Pancreas (tissue), 10 donors: ENCODE measurements at regions not wholly inside any gene's neighbourhood (a gene's known extent, or its start where the extent isn't known, plus 50 kb on each side); places are given as distances from the start of the nearest gene placed in this dataset.

ENCODE experiments used
- ATAC-seq, 4 donors: fragments of 200-7000 bp; cut with Tn5 transposase; one replicate each; pipeline versions ENCODE4 v1.8.0 to v1.9.1; 2020; ENCODE audit warnings: mild to moderate bottlenecking in 4 of 4, moderate library complexity in 4 of 4
- DNase-seq, 6 donors: peaks; one replicate each; pipeline ENCODE4 v3.0.0-alpha.2; 2020
- FAIRE-seq: peaks from 2 replicates; lab custom pipeline; 2012; peaks lifted over from hg19 to GRCh38; lab: Jason Lieb, UNC
- H3K27ac ChIP-seq, 4 donors: fragments of 200-600 bp; sonication (generic); 1 replicate in 3 of 4; 2 replicates in 1 of 4; pipeline versions ENCODE4 v1.5.0 to v1.8.0; 2020
- H3K27me3 ChIP-seq, 4 donors: fragments of 200-600 bp; one replicate each; pipeline ENCODE4 v1.8.0; 2021
- H3K36me3 ChIP-seq, 3 donors: fragments of 200-600 bp; sonication (generic) in 1 of 3; one replicate each; pipeline versions ENCODE4 v1.5.0 to v1.8.0; 2020 to 2021
- H3K4me1 ChIP-seq, 3 donors: fragments of 200-600 bp; one replicate each; pipeline ENCODE4 v1.8.0; 2021
- H3K4me3 ChIP-seq, 4 donors: fragments of 200-600 bp; sonication (generic) in 2 of 4; one replicate each; pipeline versions ENCODE4 v1.5.0 to v1.8.0; 2020 to 2021
- H3K9me3 ChIP-seq, 4 donors: fragments of 200-600 bp; one replicate each; pipeline ENCODE4 v1.8.0; 2021
- WGBS, 2 donors: extraction: QIAGEN DNeasy Blood & Tissue Kit; methylation state at CpG; one replicate each; pipeline ENCODE4 v1.1.7; 2013; 5-methylcytosine and 5-hydroxymethylcytosine counted together
- intact Hi-C, 3 donors: fragments of 100-400 bp; cut with DNase I; formaldehyde crosslinking; loops; one replicate each; pipeline versions ENCODE4 v1.11.1 to v1.14.2; 2022
- TF ChIP-seq, protein P1 (sequence below), 4 donors: fragments of 200-600 bp; sonication (generic) in 3 of 4; IDR thresholded peaks; one replicate each; pipeline versions ENCODE4 v1.5.0 to v1.8.0; 2021; ENCODE audit warnings: antibody characterized with exemption in 4 of 4
- donor health status: healthy with polysubstance abuse.
- donor health status: DM: no; HTN: no; CAD: no; lungs with moderate emphysema.
- donor health status: DM: no; HTN: no; CAD: no.
- donor health status: control.
- donor health status: control.
- donor health status: Bipolar disorder and iron deficiency.
- donor health status: DM: yes; HTN: yes; CAD: no.
- donor health status: DM: no; HTN: no; CAD: no.
- donor health status: DM: no; HTN: no; CAD: no.
- donor health status: DM: yes; HTN: yes; CAD: no.

DNA sequence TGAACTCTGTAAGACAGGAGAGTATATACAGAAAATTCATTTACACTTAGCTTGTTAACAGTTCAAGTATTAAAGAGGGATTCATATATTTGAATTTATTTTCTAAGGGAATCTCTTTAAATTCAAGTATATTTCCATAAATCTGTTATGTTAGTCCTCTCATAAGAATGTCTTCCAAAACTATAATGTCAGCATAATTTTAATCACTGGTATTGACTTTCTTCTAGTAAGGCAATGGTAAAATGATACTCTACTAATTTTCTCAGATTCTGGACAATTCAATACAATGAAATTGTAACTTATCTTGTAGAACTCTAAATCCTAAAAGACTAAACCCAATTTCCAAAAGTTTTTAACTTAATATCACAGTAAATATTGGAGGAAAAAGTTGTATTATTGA lies 66.3 kb upstream of the EPHA6 start:
- FAIRE-seq = no peak

DNA sequence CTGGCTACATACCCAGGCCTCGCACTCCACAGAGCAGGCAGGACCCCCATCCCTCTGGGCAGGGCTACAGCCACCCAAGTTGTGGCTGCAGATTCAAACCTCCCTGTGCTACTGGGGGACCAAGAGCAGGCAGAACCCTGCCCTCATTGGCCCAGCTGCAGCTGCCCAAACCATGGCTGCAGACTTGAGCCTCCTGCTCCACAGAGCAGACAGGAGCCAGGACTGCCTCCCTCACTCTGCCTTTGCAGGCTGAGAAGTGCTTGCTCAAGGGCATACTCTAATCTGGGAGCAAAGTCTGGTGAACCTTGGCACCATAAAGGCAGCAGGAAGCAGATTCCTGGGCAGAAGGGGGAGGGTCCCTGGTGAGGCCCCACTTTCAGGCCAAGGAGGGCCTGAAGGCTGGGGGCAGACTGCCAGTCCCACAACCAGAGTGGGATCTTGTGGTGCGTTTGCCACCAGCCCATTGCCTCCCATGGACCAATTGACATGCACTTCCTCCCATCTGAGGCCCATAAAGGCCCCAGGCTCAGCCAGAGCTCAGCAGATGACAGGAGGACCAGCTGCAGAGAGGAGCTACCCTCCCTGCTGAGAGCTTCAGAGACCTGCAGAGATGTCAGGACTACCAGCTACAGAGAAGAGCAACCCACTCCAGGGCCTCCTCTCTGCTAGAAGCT lies 64.2 kb upstream of the EPHA6 start:
- no peak for FAIRE-seq
- DNase-seq = peak in 1 of 6 donors; percentile 31
- H3K4me3 ChIP-seq = no peak overlapping the region
- TF ChIP-seq, protein P1, sequence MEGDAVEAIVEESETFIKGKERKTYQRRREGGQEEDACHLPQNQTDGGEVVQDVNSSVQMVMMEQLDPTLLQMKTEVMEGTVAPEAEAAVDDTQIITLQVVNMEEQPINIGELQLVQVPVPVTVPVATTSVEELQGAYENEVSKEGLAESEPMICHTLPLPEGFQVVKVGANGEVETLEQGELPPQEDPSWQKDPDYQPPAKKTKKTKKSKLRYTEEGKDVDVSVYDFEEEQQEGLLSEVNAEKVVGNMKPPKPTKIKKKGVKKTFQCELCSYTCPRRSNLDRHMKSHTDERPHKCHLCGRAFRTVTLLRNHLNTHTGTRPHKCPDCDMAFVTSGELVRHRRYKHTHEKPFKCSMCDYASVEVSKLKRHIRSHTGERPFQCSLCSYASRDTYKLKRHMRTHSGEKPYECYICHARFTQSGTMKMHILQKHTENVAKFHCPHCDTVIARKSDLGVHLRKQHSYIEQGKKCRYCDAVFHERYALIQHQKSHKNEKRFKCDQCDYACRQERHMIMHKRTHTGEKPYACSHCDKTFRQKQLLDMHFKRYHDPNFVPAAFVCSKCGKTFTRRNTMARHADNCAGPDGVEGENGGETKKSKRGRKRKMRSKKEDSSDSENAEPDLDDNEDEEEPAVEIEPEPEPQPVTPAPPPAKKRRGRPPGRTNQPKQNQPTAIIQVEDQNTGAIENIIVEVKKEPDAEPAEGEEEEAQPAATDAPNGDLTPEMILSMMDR (IDR thresholded peaks at IDR 0.05) = no peak
- no peaks in the 10 kb centered on the region for H3K27me3 ChIP-seq
- 66 to 69% methylated on average over 2 of the region's 2 CpGs for WGBS, 2 donors
- H3K36me3 ChIP-seq = no peaks in the 10 kb centered on the region
- ATAC-seq = no peak
- no peaks in the 10 kb centered on the region for H3K4me1 ChIP-seq
- intact Hi-C loops = no loop called here
- H3K27ac ChIP-seq = no peak overlapping the region
- no peaks in the 10 kb centered on the region for H3K9me3 ChIP-seq

More for the DNA sequence above, 66.3 kb upstream of the EPHA6 start:
- DNase-seq (no peak), ATAC-seq (no peak)
- no peaks in the 10 kb centered on the region for H3K9me3 ChIP-seq
- no peak overlapping the region for H3K27ac ChIP-seq
- no peak overlapping the region for H3K4me3 ChIP-seq
- H3K4me1 ChIP-seq = no peaks in the 10 kb centered on the region
- H3K27me3 ChIP-seq = no peaks in the 10 kb centered on the region
- intact Hi-C loops = no loop called here
- no peaks in the 10 kb centered on the region for H3K36me3 ChIP-seq
- TF ChIP-seq, protein P1 (IDR thresholded peaks at IDR 0.05) = no peak

DNA sequence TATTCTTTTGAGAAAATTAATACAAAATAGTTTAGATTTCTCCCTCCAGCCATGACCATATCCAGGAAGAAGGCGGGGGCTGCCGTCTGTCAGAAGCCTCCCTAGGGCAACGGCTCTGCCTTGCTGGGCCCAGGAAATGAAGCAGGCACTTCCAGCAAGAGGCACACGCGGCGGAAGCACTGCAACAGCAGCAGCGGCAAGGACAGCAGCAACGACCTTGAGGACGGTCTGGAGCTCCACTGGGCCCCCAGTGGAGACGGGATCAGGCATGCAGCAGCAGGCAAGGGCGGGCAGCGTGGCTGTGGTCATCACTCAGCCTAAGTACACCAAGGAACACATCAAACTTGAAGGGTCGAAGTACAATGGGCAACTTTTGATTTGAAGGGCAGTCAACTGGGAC lies 61.3 kb upstream of the EPHA6 start:
- Histone ChIP-seq H3K27ac (no peak overlapping the region), H3K4me1 (no peaks in the 10 kb centered on the region), H3K4me3 (no peak overlapping the region), H3K36me3 (no peaks in the 10 kb centered on the region), H3K27me3 (no peaks in the 10 kb centered on the region), H3K9me3 (no peaks in the 10 kb centered on the region)
- DNase-seq (peak in 2 of 6 donors; percentile 24 to 34), ATAC-seq (no peak), FAIRE-seq (no peak)
- 65 to 76% methylated on average over 13 of the region's 13 CpGs for WGBS, 2 donors
- intact Hi-C loops = no loop called here
- TF ChIP-seq, protein P1 (IDR thresholded peaks at IDR 0.05) = no peak

DNA sequence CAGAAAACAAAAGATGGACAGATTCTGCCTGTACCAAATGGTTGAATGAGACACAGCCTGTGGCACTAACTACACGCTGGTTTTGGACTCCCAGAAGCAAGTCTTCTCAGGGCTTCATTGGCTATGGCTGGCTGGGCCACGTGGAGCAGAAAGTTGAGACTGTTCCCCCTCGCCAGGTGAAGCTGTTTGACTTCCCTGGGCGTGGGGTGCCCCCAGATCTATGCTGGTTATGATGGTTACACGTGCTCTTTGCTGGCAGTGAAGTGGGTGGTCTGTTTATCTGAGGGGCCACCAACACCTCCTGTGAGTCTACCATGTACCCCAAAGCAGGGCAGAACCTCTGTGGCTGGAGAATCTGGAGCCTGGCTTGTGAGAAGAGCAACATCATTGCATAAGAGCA lies 60.3 kb upstream of the EPHA6 start:
- Histone ChIP-seq H3K9me3 (no peaks in the 10 kb centered on the region), H3K4me1 (no peaks in the 10 kb centered on the region), H3K4me3 (no peak overlapping the region), H3K27me3 (no peaks in the 10 kb centered on the region), H3K36me3 (no peaks in the 10 kb centered on the region), H3K27ac (no peak overlapping the region)
- DNase-seq (peak in 2 of 6 donors; percentile 25 to 26), ATAC-seq (no peak), FAIRE-seq (no peak)
- intact Hi-C loops = no loop called here
- TF ChIP-seq, protein P1 (IDR thresholded peaks at IDR 0.05) = no peak
- 52 to 67% methylated on average over 5 of the region's 5 CpGs for WGBS, 2 donors

DNA sequence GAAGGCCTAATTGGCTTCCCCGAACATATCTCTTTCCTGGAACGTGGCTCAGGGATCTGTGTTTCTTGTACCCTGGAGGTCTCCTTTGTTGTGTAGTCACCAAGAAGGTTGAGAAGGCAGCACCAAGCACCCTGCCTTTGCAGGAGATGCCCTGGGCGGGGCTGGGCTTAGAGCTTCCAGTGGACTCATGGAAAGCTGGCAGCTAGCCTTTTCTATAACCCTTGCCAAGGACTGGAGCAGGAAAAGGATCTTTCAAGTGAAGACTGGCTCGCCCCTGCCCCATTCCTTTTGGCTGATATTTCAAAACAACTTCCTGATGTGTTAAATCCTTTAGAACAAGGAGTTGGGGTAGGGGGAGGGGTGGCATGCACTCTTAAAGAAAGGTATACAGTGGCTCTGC lies 58.9 kb upstream of the EPHA6 start:
- ATAC-seq (no peak), DNase-seq (no peak), FAIRE-seq (no peak)
- WGBS, 2 donors = 64 to 81% methylated on average over 4 of the region's 4 CpGs
- H3K4me3 ChIP-seq = no peak overlapping the region
- no peaks in the 10 kb centered on the region for H3K27me3 ChIP-seq
- intact Hi-C loops = loop anchor here in 1 of 3 donors (5.0 kb wide), 1 partner anchor 73 kb away; no protein-coding TSS in a partner anchor
- no peaks in the 10 kb centered on the region for H3K36me3 ChIP-seq
- no peak overlapping the region for H3K27ac ChIP-seq
- H3K4me1 ChIP-seq = no peaks in the 10 kb centered on the region
- H3K9me3 ChIP-seq = no peaks in the 10 kb centered on the region
- TF ChIP-seq, protein P1 (IDR thresholded peaks at IDR 0.05) = no peak
